Activated T-cell treated with anti-CD3 and anti-CD28 coated beads, Interleukin-2, amount 50 U/mL, for 72 hours (primary cell): ENCODE measurements at regions not wholly inside any gene's neighbourhood (a gene's known extent, or its start where the extent isn't known, plus 50 kb on each side); places are given as distances from the start of the nearest gene placed in this dataset.
"Not testable (repeated sequence)": the region's sequence is repeated elsewhere in the genome, so short reads cannot be mapped to it uniquely, and the experiment has no call there.

ENCODE experiments used
- ATAC-seq, 2 donors: fragments of 150-1000 bp; cut with Tn5 transposase; replicated peaks in 1 of 2; 2 replicates each; pipeline ENCODE4 v1.10.0; 2021; ENCODE audit warnings: moderate library complexity in 2 of 2, mild to moderate bottlenecking in 1 of 2
- DNase-seq, 2 donors: peaks; one replicate each; pipeline ENCODE4 v3.0.0; 2021 to 2022; ENCODE audit warnings: mixed read lengths in 1 of 2
- H3K27ac Mint-ChIP-seq: one replicate; pipeline ENCODE4 v1.8.0; 2022; ENCODE audit warnings: mild to moderate bottlenecking, moderate library complexity, mixed read lengths
- H3K27me3 Mint-ChIP-seq: one replicate; pipeline ENCODE4 v1.8.0; 2022; ENCODE audit warnings: low read depth, mixed read lengths
- H3K36me3 Mint-ChIP-seq, 2 donors: one replicate each; pipeline ENCODE4 v1.8.0; 2022; ENCODE audit warnings: mixed read lengths in 2 of 2, mild to moderate bottlenecking in 1 of 2; ENCODE audit not compliant: insufficient read depth in 2 of 2
- H3K4me1 Mint-ChIP-seq: one replicate; pipeline ENCODE4 v1.8.0; 2022; ENCODE audit warnings: low read depth, mixed read lengths
- H3K4me3 Mint-ChIP-seq, 2 donors: one replicate each; pipeline ENCODE4 v1.8.0; 2022; ENCODE audit warnings: mild to moderate bottlenecking in 2 of 2, mixed read lengths in 2 of 2, moderate library complexity in 2 of 2
- H3K9me3 Mint-ChIP-seq, 2 donors: one replicate each; pipeline ENCODE4 v1.8.0; 2022; ENCODE audit warnings: mixed read lengths in 2 of 2

DNA sequence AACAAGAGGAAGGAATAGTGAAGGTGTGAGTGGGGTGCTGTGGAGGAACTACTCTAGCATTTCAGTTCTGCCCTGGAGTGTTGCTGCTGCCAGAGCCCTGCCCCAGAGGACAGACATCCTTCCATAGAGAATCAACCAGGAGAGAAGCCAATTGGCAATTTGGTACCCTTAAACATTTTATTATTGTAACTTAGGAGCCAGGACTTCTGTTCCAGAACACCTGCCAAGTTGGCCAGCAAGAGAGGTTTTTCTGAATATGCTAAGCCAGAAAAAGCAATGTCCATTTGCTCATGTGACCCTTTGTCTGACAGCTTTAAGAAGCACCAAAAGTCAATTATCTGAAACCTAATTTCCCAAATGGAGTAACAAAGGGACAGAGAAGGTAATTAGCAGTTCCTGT, 264.9 kb downstream of the MEX3B start:
- H3K9me3 Mint-ChIP-seq: no peaks in the 10 kb centered on the region
- no peaks in the 10 kb centered on the region for H3K4me1 Mint-ChIP-seq
- DNase-seq (no peak), ATAC-seq (no peak)
- H3K27me3 Mint-ChIP-seq: peaks cover 4% of the 10 kb centered on the region
- no peaks in the 10 kb centered on the region for H3K36me3 Mint-ChIP-seq
- no peak overlapping the region for H3K27ac Mint-ChIP-seq
- no peak overlapping the region for H3K4me3 Mint-ChIP-seq

- H3K27ac Mint-ChIP-seq: no peak overlapping the region
- ATAC-seq (no peak), DNase-seq (no peak)
- no peaks in the 10 kb centered on the region for H3K9me3 Mint-ChIP-seq
- no peaks in the 10 kb centered on the region for H3K4me1 Mint-ChIP-seq
- H3K4me3 Mint-ChIP-seq: no peak overlapping the region
- H3K36me3 Mint-ChIP-seq: no peaks in the 10 kb centered on the region
- no peaks in the 10 kb centered on the region for H3K27me3 Mint-ChIP-seq
Observed at GRCh38 chr15:81779181-81779580, 266.6 kb downstream of the MEX3B start.

- H3K4me1 Mint-ChIP-seq: no peaks in the 10 kb centered on the region
- H3K9me3 Mint-ChIP-seq: no peaks in the 10 kb centered on the region
- no peak overlapping the region for H3K27ac Mint-ChIP-seq
- DNase-seq: no peak
- no peak overlapping the region for H3K4me3 Mint-ChIP-seq
- H3K27me3 Mint-ChIP-seq: no peaks in the 10 kb centered on the region
- no peaks in the 10 kb centered on the region for H3K36me3 Mint-ChIP-seq
- ATAC-seq: no peak
Observed at GRCh38 chr15:81777546-81777945, 268.3 kb downstream of the MEX3B start.

- Mint-ChIP-seq H3K9me3 (no peaks in the 10 kb centered on the region), H3K36me3 (no peaks in the 10 kb centered on the region), H3K27ac (no peak overlapping the region), H3K27me3 (no peaks in the 10 kb centered on the region), H3K4me3 (no peak overlapping the region), H3K4me1 (no peaks in the 10 kb centered on the region)
- DNase-seq: no peak
- no peak for ATAC-seq
Observed at GRCh38 chr15:81776976-81777375, 268.8 kb downstream of the MEX3B start.

- H3K9me3 Mint-ChIP-seq: not testable (repeated sequence)
Observed at GRCh38 chr15:81775779-81776178, 270.0 kb downstream of the MEX3B start.

GRCh38 chr15:81774309-81774708, 271.5 kb downstream of the MEX3B start:
- no peaks in the 10 kb centered on the region for H3K4me1 Mint-ChIP-seq
- H3K27ac Mint-ChIP-seq: no peak overlapping the region
- DNase-seq (no peak), ATAC-seq (no peak)
- H3K4me3 Mint-ChIP-seq: no peak overlapping the region
- no peaks in the 10 kb centered on the region for H3K27me3 Mint-ChIP-seq
- no peaks in the 10 kb centered on the region for H3K36me3 Mint-ChIP-seq
- H3K9me3 Mint-ChIP-seq: no peaks in the 10 kb centered on the region

More at GRCh38 chr15:81775779-81776178, 270.0 kb downstream of the MEX3B start:
- H3K4me3 Mint-ChIP-seq, H3K27me3 Mint-ChIP-seq, H3K36me3 Mint-ChIP-seq, H3K4me1 Mint-ChIP-seq, DNase-seq, H3K27ac Mint-ChIP-seq, ATAC-seq: not testable (repeated sequence)

DNA sequence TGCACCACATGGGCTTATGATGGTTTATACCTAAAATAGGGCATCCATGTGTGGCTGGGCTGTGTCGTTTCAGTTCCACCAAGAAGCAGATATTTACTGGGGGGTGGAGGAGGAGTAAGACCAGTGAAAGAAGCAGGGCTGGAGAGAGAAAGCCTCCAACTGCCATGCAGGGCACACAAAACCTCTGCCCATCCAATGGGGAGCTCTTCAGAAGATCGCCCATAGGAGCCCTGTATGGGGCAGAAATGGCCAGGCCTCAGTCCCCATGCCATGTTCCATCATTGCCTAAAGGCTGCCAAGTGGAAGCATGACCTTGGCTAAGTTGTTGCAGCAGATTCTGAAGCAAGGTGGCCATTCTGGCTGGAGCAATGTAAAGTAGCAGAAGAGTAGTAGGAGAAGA, 277.0 kb downstream of the MEX3B start:
- no peaks in the 10 kb centered on the region for H3K4me1 Mint-ChIP-seq
- H3K27ac Mint-ChIP-seq: no peak overlapping the region
- ATAC-seq: no peak
- H3K36me3 Mint-ChIP-seq: no peaks in the 10 kb centered on the region
- H3K4me3 Mint-ChIP-seq: no peak overlapping the region
- DNase-seq: no peak
- no peaks in the 10 kb centered on the region for H3K27me3 Mint-ChIP-seq
- no peaks in the 10 kb centered on the region for H3K9me3 Mint-ChIP-seq

- Mint-ChIP-seq H3K4me1 (no peaks in the 10 kb centered on the region), H3K27me3 (no peaks in the 10 kb centered on the region), H3K27ac (no peak overlapping the region), H3K9me3 (no peaks in the 10 kb centered on the region), H3K36me3 (no peaks in the 10 kb centered on the region), H3K4me3 (no peak overlapping the region)
- DNase-seq: no peak
- no peak for ATAC-seq
Observed at GRCh38 chr15:81766829-81767475, 278.9 kb downstream of the MEX3B start.

DNA sequence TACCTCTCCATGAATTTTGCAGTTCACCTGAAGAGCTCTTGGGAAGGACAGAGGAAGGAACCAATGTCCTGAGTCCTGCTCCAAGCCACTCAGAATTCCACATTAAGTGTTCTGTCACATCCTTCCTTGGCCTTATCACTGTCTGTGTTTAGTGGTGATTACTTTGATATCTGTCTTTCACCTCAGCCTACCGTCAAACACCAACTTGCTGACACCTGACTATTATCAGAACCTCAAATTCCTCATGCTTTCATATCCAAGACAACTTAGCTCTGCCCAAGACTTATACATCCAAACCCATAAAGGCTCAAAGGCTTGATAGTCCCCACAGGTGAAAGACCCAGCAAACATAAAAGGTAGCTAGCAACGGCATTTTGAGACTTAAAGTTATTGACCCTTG, 280.0 kb downstream of the MEX3B start:
- no peaks in the 10 kb centered on the region for H3K4me1 Mint-ChIP-seq
- H3K9me3 Mint-ChIP-seq: no peaks in the 10 kb centered on the region
- no peaks in the 10 kb centered on the region for H3K27me3 Mint-ChIP-seq
- DNase-seq: no peak
- no peak for ATAC-seq
- no peaks in the 10 kb centered on the region for H3K36me3 Mint-ChIP-seq
- H3K4me3 Mint-ChIP-seq: no peak overlapping the region
- no peak overlapping the region for H3K27ac Mint-ChIP-seq

- Mint-ChIP-seq H3K27me3 (no peaks in the 10 kb centered on the region), H3K4me3 (no peak overlapping the region), H3K9me3 (no peaks in the 10 kb centered on the region), H3K4me1 (no peaks in the 10 kb centered on the region), H3K27ac (no peak overlapping the region), H3K36me3 (no peaks in the 10 kb centered on the region)
- ATAC-seq: no peak
- no peak for DNase-seq
Observed at GRCh38 chr15:81763304-81763703, 282.5 kb downstream of the MEX3B start.

DNA sequence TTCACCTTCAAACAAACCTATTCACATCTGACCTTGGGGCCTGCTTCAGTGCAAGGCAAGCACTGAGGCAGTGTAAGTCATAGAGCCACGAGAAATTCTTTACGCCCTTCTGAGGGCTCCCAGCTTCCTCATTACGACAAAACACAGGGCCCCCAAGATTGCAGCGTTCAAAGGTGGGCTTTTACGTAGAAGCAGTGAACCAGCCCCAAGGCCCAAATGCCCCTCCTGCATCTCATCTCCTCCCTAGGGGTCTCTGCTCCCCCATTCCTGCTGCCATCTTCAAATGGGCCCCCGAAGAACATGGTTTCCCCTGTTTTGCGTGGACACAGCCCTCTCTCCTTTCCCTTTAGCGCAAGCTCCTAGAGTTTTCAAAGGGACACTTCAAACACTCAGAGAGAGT, 285.1 kb downstream of the MEX3B start:
- no peaks in the 10 kb centered on the region for H3K4me1 Mint-ChIP-seq

DNA sequence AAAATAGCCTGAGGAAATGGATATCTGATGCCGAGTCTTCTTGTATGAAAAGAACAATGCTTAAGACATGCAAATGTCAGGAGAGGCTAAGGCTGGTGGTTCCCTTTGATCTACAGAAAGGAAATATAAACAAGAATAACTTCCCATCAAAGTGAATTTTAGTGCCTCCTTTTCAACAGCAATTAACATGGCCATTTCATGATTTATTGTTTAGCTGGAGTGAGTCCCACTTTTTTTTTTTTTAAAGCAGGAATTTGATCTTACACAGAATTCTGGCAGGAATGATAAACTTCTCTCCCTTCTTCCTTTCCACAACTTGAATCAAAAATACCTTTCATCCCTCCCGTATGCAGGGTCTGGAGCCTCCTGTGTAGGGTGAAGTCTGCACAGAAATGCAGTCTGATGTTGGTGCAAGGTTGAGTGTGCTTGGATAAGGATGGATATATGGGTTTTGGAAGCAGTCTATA, 287.0 kb downstream of the MEX3B start:
- no peak overlapping the region for H3K27ac Mint-ChIP-seq
- ATAC-seq (no peak), DNase-seq (no peak)
- H3K4me1 Mint-ChIP-seq: no peaks in the 10 kb centered on the region
- H3K4me3 Mint-ChIP-seq: no peak overlapping the region
- H3K27me3 Mint-ChIP-seq: peaks cover 5% of the 10 kb centered on the region
- H3K9me3 Mint-ChIP-seq: no peaks in the 10 kb centered on the region
- H3K36me3 Mint-ChIP-seq: no peaks in the 10 kb centered on the region

More for the DNA sequence above, 285.1 kb downstream of the MEX3B start:
- DNase-seq: no peak
- no peak for ATAC-seq
- Mint-ChIP-seq H3K27me3 (no peaks in the 10 kb centered on the region), H3K9me3 (no peaks in the 10 kb centered on the region), H3K36me3 (no peaks in the 10 kb centered on the region), H3K4me3 (no peak overlapping the region), H3K27ac (no peak overlapping the region)

DNA sequence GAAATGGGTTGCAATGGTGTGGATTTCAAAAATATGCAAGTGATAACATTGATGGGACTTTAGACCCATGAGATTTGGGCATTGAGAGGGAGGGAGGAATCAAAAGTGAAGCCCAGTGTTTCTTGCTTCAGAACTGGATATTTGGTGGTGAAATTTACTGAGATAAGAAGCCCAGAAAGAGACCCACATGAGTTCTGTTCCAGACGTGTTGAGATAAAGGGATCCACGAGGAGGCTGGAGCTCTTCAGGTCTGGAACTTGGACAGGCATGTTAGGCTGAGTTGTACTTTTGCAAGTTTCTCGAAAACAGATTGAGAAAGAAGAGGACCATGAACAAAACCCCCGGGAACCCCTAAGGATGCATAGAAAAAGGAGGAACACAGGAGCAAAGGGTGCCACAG, 290.2 kb downstream of the MEX3B start:
- Mint-ChIP-seq H3K4me3 (no peak overlapping the region), H3K4me1 (no peaks in the 10 kb centered on the region), H3K36me3 (no peaks in the 10 kb centered on the region)

GRCh38 chr15:81754078-81754477, 291.7 kb downstream of the MEX3B start:
- Mint-ChIP-seq H3K27ac (no peak overlapping the region), H3K36me3 (no peaks in the 10 kb centered on the region), H3K4me3 (no peak overlapping the region), H3K27me3 (peaks cover 15% of the 10 kb centered on the region), H3K4me1 (no peaks in the 10 kb centered on the region), H3K9me3 (no peaks in the 10 kb centered on the region)
- no peak for DNase-seq
- ATAC-seq: no peak

More for the DNA sequence above, 290.2 kb downstream of the MEX3B start:
- peaks cover 15% of the 10 kb centered on the region for H3K27me3 Mint-ChIP-seq
- no peaks in the 10 kb centered on the region for H3K9me3 Mint-ChIP-seq
- DNase-seq (no peak), ATAC-seq (no peak)
- no peak overlapping the region for H3K27ac Mint-ChIP-seq
